ENCODE measurements at regions not wholly inside any gene's neighbourhood (a gene's known extent, or its start where the extent isn't known, plus 50 kb on each side); places are given as distances from the start of the nearest gene placed in this dataset.
A peak's percentile ranks its signal among the peaks of the same experiment; 100 is the strongest.

DNA sequence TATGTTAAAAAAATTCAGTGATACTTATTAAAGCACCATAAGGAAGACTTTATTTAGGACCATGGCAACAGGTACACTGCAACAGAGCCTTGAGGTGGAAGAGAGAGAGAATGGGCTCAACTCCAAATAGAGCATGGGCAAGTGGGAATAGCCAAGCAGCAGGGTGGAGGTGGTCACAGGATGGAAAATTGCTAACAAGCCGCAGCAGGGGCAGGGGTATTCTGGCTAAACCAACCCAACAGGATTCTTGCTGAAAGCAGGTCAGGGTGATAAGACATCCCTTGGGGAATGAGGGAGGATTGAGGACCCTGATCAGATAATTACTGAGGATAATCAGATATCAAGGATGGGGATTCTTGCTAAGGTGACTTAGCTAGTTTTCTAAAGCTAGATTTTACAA is 177.5 kb downstream of the ZIC3 start:
- no peak overlapping the region for H3K27ac ChIP-seq
- Mint-ChIP-seq H3K27ac (no peak overlapping the region), H3K27me3 (ENCODE audit: insufficient read depth, low read depth) (no peaks in the 10 kb centered on the region), H3K4me3 (no peak overlapping the region), H3K9me3 (peaks cover 10% of the 10 kb centered on the region), H3K4me1 (peaks cover 54% of the 10 kb centered on the region), H3K36me3 (no peaks in the 10 kb centered on the region)
- H3K27me3 ChIP-seq = no peaks in the 10 kb centered on the region
- H3K9me3 ChIP-seq (ENCODE audit: low read depth) = peaks cover 7% of the 10 kb centered on the region
- H3K36me3 ChIP-seq = no peaks in the 10 kb centered on the region
- H3K4me1 ChIP-seq = peaks cover 35% of the 10 kb centered on the region
- H4K20me1 ChIP-seq (ENCODE audit: low read depth) = no peaks in the 10 kb centered on the region
- no peak overlapping the region for H3K9ac ChIP-seq
- peaks cover 32% of the 10 kb centered on the region for H3F3A ChIP-seq (ENCODE audit: low read depth)
- TF ChIP-seq EZH2 (IDR thresholded peaks at IDR 0.05) = no peak
- TF ChIP-seq EZH2phosphoT487 (IDR thresholded peaks at IDR 0.05) = no peak
- TF ChIP-seq, protein P1, sequence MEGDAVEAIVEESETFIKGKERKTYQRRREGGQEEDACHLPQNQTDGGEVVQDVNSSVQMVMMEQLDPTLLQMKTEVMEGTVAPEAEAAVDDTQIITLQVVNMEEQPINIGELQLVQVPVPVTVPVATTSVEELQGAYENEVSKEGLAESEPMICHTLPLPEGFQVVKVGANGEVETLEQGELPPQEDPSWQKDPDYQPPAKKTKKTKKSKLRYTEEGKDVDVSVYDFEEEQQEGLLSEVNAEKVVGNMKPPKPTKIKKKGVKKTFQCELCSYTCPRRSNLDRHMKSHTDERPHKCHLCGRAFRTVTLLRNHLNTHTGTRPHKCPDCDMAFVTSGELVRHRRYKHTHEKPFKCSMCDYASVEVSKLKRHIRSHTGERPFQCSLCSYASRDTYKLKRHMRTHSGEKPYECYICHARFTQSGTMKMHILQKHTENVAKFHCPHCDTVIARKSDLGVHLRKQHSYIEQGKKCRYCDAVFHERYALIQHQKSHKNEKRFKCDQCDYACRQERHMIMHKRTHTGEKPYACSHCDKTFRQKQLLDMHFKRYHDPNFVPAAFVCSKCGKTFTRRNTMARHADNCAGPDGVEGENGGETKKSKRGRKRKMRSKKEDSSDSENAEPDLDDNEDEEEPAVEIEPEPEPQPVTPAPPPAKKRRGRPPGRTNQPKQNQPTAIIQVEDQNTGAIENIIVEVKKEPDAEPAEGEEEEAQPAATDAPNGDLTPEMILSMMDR (IDR thresholded peaks at IDR 0.05) = no peak
- DNase-seq (ENCODE audit: low spot score) = no peak
- no peak overlapping the region for H3K4me2 ChIP-seq
- no peak overlapping the region for H3K4me3 ChIP-seq
- no peak overlapping the region for H2AFZ ChIP-seq (replicated peaks)
- no peaks in the 10 kb centered on the region for H3K79me2 ChIP-seq (ENCODE audit: low read depth)

DNA sequence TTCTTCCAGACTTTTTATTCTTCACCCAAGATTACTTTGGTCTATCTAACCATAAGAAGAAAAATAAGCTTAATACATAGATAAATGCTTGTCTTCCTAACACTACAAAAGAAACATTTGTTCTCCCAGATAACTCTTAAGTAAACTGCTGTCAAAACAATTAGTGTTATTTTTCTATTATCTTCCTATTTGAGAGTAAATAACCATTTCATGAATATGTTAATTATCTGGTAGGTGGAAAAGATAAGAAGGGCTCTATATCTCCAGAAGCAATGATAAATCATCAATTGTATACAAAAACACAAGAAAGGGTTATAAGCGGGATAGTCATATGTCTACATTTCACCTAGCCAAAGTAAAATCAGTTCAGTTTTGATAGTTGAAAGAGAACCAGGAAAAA is 180.4 kb downstream of the ZIC3 start:
- H2AFZ ChIP-seq (replicated peaks) = no peak overlapping the region
- H3K79me2 ChIP-seq (ENCODE audit: low read depth) = no peaks in the 10 kb centered on the region
- no peaks in the 10 kb centered on the region for H3K36me3 Mint-ChIP-seq
- H3F3A ChIP-seq (ENCODE audit: low read depth) = peaks cover 57% of the 10 kb centered on the region
- no peak for DNase-seq (ENCODE audit: low spot score)
- H3K27ac Mint-ChIP-seq = peak overlapping the region; percentile 95
- H3K4me1 ChIP-seq = peaks cover 64% of the 10 kb centered on the region
- H3K27ac ChIP-seq = peak overlapping the region; percentile 72
- peaks cover 8% of the 10 kb centered on the region for H3K9me3 Mint-ChIP-seq
- peak overlapping the region; percentile 75 for H3K4me2 ChIP-seq
- no peaks in the 10 kb centered on the region for H3K36me3 ChIP-seq
- no peaks in the 10 kb centered on the region for H3K27me3 ChIP-seq
- no peaks in the 10 kb centered on the region for H4K20me1 ChIP-seq (ENCODE audit: low read depth)
- peaks cover 83% of the 10 kb centered on the region for H3K4me1 Mint-ChIP-seq
- no peak overlapping the region for H3K4me3 ChIP-seq
- no peaks in the 10 kb centered on the region for H3K9me3 ChIP-seq (ENCODE audit: low read depth)
- TF ChIP-seq, protein P1 (IDR thresholded peaks at IDR 0.05) = no peak
- TF ChIP-seq EZH2phosphoT487 (IDR thresholded peaks at IDR 0.05) (no peak), EZH2 (IDR thresholded peaks at IDR 0.05) (no peak)
- no peak overlapping the region for H3K9ac ChIP-seq
- H3K4me3 Mint-ChIP-seq = peak overlapping the region; percentile 79
- H3K27me3 Mint-ChIP-seq (ENCODE audit: insufficient read depth, low read depth) = no peaks in the 10 kb centered on the region

DNA sequence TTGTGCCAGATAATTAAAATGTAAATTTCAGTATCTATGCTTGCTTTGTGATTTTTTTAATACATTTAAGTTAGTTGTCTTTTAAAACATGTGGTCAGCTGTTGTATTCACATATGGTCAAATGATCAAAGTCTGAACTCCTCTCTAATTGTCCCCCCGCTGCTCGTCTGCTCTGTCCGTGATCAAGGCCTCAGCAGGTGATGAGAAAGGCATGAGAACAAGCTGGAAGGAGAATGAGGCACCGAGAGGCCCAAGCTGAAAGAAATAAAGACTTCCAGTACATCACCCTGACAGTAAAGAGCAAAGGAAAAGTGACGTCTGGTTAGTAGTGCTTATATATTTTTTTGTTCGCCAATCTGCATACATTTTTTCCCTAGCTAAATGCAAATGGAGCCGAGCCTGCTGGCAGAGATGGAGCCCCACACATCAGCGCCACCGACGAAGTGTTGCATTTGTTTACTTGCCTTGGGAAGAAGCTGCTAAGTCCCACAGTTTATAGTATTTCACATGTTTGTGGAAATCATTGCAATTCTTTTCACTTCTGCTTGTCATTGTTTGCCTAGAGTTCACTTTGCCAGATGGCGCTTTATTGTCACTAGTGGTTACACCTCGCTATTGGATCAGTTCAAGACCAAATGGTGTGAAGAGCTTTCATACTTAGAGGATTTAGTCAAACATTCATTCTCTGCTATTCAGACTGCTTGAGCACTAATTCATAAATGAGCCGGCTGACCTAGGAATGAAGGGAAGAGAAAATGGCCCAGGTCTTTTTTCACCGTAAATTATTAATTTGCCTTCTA is 181.5 kb downstream of the ZIC3 start:
- no peaks in the 10 kb centered on the region for H3K36me3 Mint-ChIP-seq
- no peaks in the 10 kb centered on the region for H3K9me3 ChIP-seq (ENCODE audit: low read depth)
- H3K79me2 ChIP-seq (ENCODE audit: low read depth) = no peaks in the 10 kb centered on the region
- peaks cover 60% of the 10 kb centered on the region for H3F3A ChIP-seq (ENCODE audit: low read depth)
- peaks cover 91% of the 10 kb centered on the region for H3K4me1 Mint-ChIP-seq
- H3K4me3 Mint-ChIP-seq = peak overlapping the region; percentile 79
- peaks cover 5% of the 10 kb centered on the region for H3K9me3 Mint-ChIP-seq
- peaks cover 64% of the 10 kb centered on the region for H3K4me1 ChIP-seq
- no peaks in the 10 kb centered on the region for H3K27me3 Mint-ChIP-seq (ENCODE audit: insufficient read depth, low read depth)
- peak overlapping the region; percentile 34 for H3K4me3 ChIP-seq
- no peaks in the 10 kb centered on the region for H4K20me1 ChIP-seq (ENCODE audit: low read depth)
- H3K4me2 ChIP-seq = peak overlapping the region; percentile 75
- peak overlapping the region; percentile 85 for H3K27ac ChIP-seq
- H3K36me3 ChIP-seq = no peaks in the 10 kb centered on the region
- H3K9ac ChIP-seq = no peak overlapping the region
- no peaks in the 10 kb centered on the region for H3K27me3 ChIP-seq
- peak; percentile 70 for DNase-seq (ENCODE audit: low spot score)
- no peak overlapping the region for H2AFZ ChIP-seq (replicated peaks)
- TF ChIP-seq, protein P1 (IDR thresholded peaks at IDR 0.05) = no peak
- TF ChIP-seq EZH2 (IDR thresholded peaks at IDR 0.05) = no peak
- no peak for TF ChIP-seq EZH2phosphoT487 (IDR thresholded peaks at IDR 0.05)
- peak overlapping the region; percentile 95 for H3K27ac Mint-ChIP-seq

Data from neural progenitor cell (in vitro differentiated cells).